GM18519 (cell line): ENCODE measurements at regions not wholly inside any gene's neighbourhood (a gene's known extent, or its start where the extent isn't known, plus 50 kb on each side); places are given as distances from the start of the nearest gene placed in this dataset.

Source experiments
- ATAC-seq: cut with Tn5 transposase; IDR thresholded peaks from one replicate; pipeline ENCODE4 v1.9.1; 2021; ENCODE audit warnings: mild to moderate bottlenecking, moderate library complexity; ENCODE audit not compliant: unreplicated experiment, low FRiP score

GRCh38 chr18:44510390-44510789, 170.3 kb upstream of the SETBP1 start:
- ATAC-seq, result no peak

GRCh38 chr18:44513233-44513632, 167.5 kb upstream of the SETBP1 start:
- no peak for ATAC-seq

- no peak for ATAC-seq
These were observed 166.6 kb upstream of the SETBP1 start for GRCh38 chr18:44514106-44514505.

GRCh38 chr18:44514766-44515165, 165.9 kb upstream of the SETBP1 start:
- no peak for ATAC-seq

GRCh38 chr18:44516450-44516849, 164.2 kb upstream of the SETBP1 start:
- no peak for ATAC-seq

- no peak for ATAC-seq
These were observed 163.6 kb upstream of the SETBP1 start for GRCh38 chr18:44517136-44517535.

- no peak for ATAC-seq
These were observed 162.5 kb upstream of the SETBP1 start for GRCh38 chr18:44518091-44518615.

- ATAC-seq, result no peak
These were observed 162.0 kb upstream of the SETBP1 start for GRCh38 chr18:44518666-44519065.

- no peak for ATAC-seq
These were observed 159.6 kb upstream of the SETBP1 start for GRCh38 chr18:44520981-44521667.

- no peak for ATAC-seq
These were observed 159.0 kb upstream of the SETBP1 start for GRCh38 chr18:44521668-44522022.

GRCh38 chr18:44526705-44527415, 153.8 kb upstream of the SETBP1 start:
- no peak for ATAC-seq

GRCh38 chr18:44533071-44533470, 147.6 kb upstream of the SETBP1 start:
- no peak for ATAC-seq

GRCh38 chr18:44536046-44536445, 144.6 kb upstream of the SETBP1 start:
- ATAC-seq, result no peak

GRCh38 chr18:44536619-44537018, 144.1 kb upstream of the SETBP1 start:
- ATAC-seq, result no peak

- no peak for ATAC-seq
These were observed 143.2 kb upstream of the SETBP1 start for GRCh38 chr18:44537526-44537925.

- ATAC-seq, result no peak
These were observed 140.8 kb upstream of the SETBP1 start for GRCh38 chr18:44539926-44540325.

- no peak for ATAC-seq
These were observed 139.5 kb upstream of the SETBP1 start for GRCh38 chr18:44541159-44541558.

- no peak for ATAC-seq
These were observed 138.9 kb upstream of the SETBP1 start for GRCh38 chr18:44541781-44542180.

GRCh38 chr18:44543387-44543786, 137.3 kb upstream of the SETBP1 start:
- no peak for ATAC-seq

- no peak for ATAC-seq
These were observed 135.2 kb upstream of the SETBP1 start for GRCh38 chr18:44545359-44545985.

- no peak for ATAC-seq
These were observed 133.7 kb upstream of the SETBP1 start for GRCh38 chr18:44546954-44547353.
